CD4-positive, alpha-beta memory T cell (primary cell): ENCODE measurements at regions not wholly inside any gene's neighbourhood (a gene's known extent, or its start where the extent isn't known, plus 50 kb on each side); places are given as distances from the start of the nearest gene placed in this dataset.
A peak's percentile ranks its signal among the peaks of the same experiment; 100 is the strongest.

Source experiments
- CTCF ChIA-PET: fragments of 350-600 bp; sonication (Branson Sonifier 250); formaldehyde crosslinking; loops from one replicate; lab custom pipeline; 2021; ENCODE audit warnings: inconsistent platforms; ENCODE audit not compliant: partially characterized antibody; lab: Charles Lee
- POLR2A ChIA-PET: fragments of 350-600 bp; sonication (Branson Sonifier 250); formaldehyde crosslinking; loops from one replicate; lab custom pipeline; 2021; ENCODE audit not compliant: partially characterized antibody; lab: Charles Lee
- DNase-seq, 5 donors: peaks; one replicate each; pipeline versions ENCODE4 v3.0.0 to v3.0.0-alpha.2; 2020 to 2022; ENCODE audit warnings: mixed read lengths in 1 of 5
- H3K27ac ChIP-seq: one replicate; pipeline ENCODE4 v1.7.0; 2013; ENCODE audit warnings: low read depth, low read length
- H3K27me3 ChIP-seq: 2 replicates; pipeline ENCODE4 v1.7.0; 2013; ENCODE audit warnings: mild to moderate bottlenecking, low read length, moderate library complexity; ENCODE audit not compliant: insufficient read depth
- H3K36me3 ChIP-seq: 2 replicates; pipeline ENCODE4 v1.7.0; 2013; ENCODE audit warnings: mild to moderate bottlenecking, low read length, moderate library complexity; ENCODE audit not compliant: insufficient read depth
- H3K4me1 ChIP-seq: 2 replicates; pipeline ENCODE4 v1.7.0; 2013; ENCODE audit warnings: mild to moderate bottlenecking, low read length, moderate library complexity; ENCODE audit not compliant: insufficient read depth
- H3K4me3 ChIP-seq, 2 donors: one replicate each; pipeline ENCODE4 v1.7.0; 2013; ENCODE audit warnings: low read length in 2 of 2, mild to moderate bottlenecking in 1 of 2
- H3K9me3 ChIP-seq, 2 donors: one replicate each; pipeline ENCODE4 v1.7.0; 2013; ENCODE audit warnings: low read length in 2 of 2, control low read depth in 1 of 2; ENCODE audit not compliant: control insufficient read depth in 1 of 2
- H3K27ac Mint-ChIP-seq, 7 donors: one replicate each; pipeline ENCODE4 v1.8.0; 2020 to 2021; ENCODE audit warnings: mixed read lengths in 7 of 7, mild to moderate bottlenecking in 6 of 7, inconsistent platforms in 3 of 7, moderate library complexity in 3 of 7
- H3K27me3 Mint-ChIP-seq, 2 donors: one replicate each; pipeline ENCODE4 v1.8.0; 2020 to 2021; ENCODE audit warnings: mixed read lengths in 2 of 2
- H3K36me3 Mint-ChIP-seq, 2 donors: one replicate each; pipeline ENCODE4 v1.8.0; 2020 to 2021; ENCODE audit warnings: mixed read lengths in 2 of 2, inconsistent platforms in 1 of 2, mild to moderate bottlenecking in 1 of 2
- H3K4me1 Mint-ChIP-seq, 4 donors: one replicate each; pipeline ENCODE4 v1.8.0; 2020 to 2021; ENCODE audit warnings: mixed read lengths in 4 of 4, mild to moderate bottlenecking in 1 of 4
- H3K4me3 Mint-ChIP-seq, 8 donors: one replicate each; pipeline ENCODE4 v1.8.0; 2020 to 2021; ENCODE audit warnings: mixed read lengths in 8 of 8, mild to moderate bottlenecking in 7 of 8, moderate library complexity in 6 of 8, inconsistent platforms in 3 of 8
- H3K9me3 Mint-ChIP-seq, 8 donors: one replicate each; pipeline ENCODE4 v1.8.0; 2020 to 2021; ENCODE audit warnings: mixed read lengths in 8 of 8, mild to moderate bottlenecking in 5 of 8, inconsistent platforms in 3 of 8, moderate library complexity in 1 of 8
- intact Hi-C: fragments of 100-400 bp; cut with micrococcal nuclease; formaldehyde crosslinking; loops from one replicate; pipeline ENCODE4 v1.15.1; 2023

- Mint-ChIP-seq H3K27me3 (peaks cover 10 to 14% of the 10 kb centered on the region in 2 donors), H3K27ac (no peak overlapping the region), H3K4me1 (no peaks in the 10 kb centered on the region), H3K36me3 (no peaks in the 10 kb centered on the region), H3K4me3 (no peak overlapping the region), H3K9me3 (peaks cover 0 to 6% (median 0%) of the 10 kb centered on the region in 8 donors)
- intact Hi-C loops = no loop called here
- DNase-seq = no peak
- Histone ChIP-seq H3K9me3 (no peaks in the 10 kb centered on the region), H3K36me3 (no peaks in the 10 kb centered on the region), H3K4me1 (no peaks in the 10 kb centered on the region), H3K27ac (no peak overlapping the region), H3K4me3 (no peak overlapping the region), H3K27me3 (no peaks in the 10 kb centered on the region)
- CTCF ChIA-PET = no interaction called here
- POLR2A ChIA-PET = no interaction called here
Measured at GRCh38 chr9:99425923-99426842, 204.1 kb downstream of the SEC61B start.

GRCh38 chr9:99427260-99427659, 205.2 kb downstream of the SEC61B start:
- POLR2A ChIA-PET = no interaction called here
- H3K27ac Mint-ChIP-seq = no peak overlapping the region
- peaks cover 10 to 14% of the 10 kb centered on the region in 2 donors for H3K27me3 Mint-ChIP-seq
- H3K4me1 Mint-ChIP-seq = no peaks in the 10 kb centered on the region
- no peaks in the 10 kb centered on the region for H3K9me3 ChIP-seq
- CTCF ChIA-PET = no interaction called here
- DNase-seq = no peak
- H3K36me3 ChIP-seq = no peaks in the 10 kb centered on the region
- H3K4me3 Mint-ChIP-seq = no peak overlapping the region
- H3K9me3 Mint-ChIP-seq = peaks cover 0 to 6% (median 0%) of the 10 kb centered on the region in 8 donors
- no peak overlapping the region for H3K27ac ChIP-seq
- no peak overlapping the region for H3K4me3 ChIP-seq
- H3K36me3 Mint-ChIP-seq = no peaks in the 10 kb centered on the region
- intact Hi-C loops = no loop called here
- no peaks in the 10 kb centered on the region for H3K27me3 ChIP-seq
- H3K4me1 ChIP-seq = no peaks in the 10 kb centered on the region

GRCh38 chr9:99430301-99430700, 208.2 kb downstream of the SEC61B start:
- Histone ChIP-seq H3K36me3 (no peaks in the 10 kb centered on the region), H3K4me3 (no peak overlapping the region), H3K4me1 (no peaks in the 10 kb centered on the region), H3K9me3 (no peaks in the 10 kb centered on the region), H3K27me3 (no peaks in the 10 kb centered on the region), H3K27ac (no peak overlapping the region)
- ChIA-PET CTCF (no interaction called here), POLR2A (no interaction called here)
- DNase-seq = no peak
- H3K36me3 Mint-ChIP-seq = no peaks in the 10 kb centered on the region
- no peak overlapping the region for H3K4me3 Mint-ChIP-seq
- intact Hi-C loops = no loop called here
- H3K9me3 Mint-ChIP-seq = peaks cover 0 to 6% (median 0%) of the 10 kb centered on the region in 8 donors
- peaks cover 6 to 8% of the 10 kb centered on the region in 2 donors for H3K27me3 Mint-ChIP-seq
- H3K27ac Mint-ChIP-seq = no peak overlapping the region
- no peaks in the 10 kb centered on the region for H3K4me1 Mint-ChIP-seq

GRCh38 chr9:99431103-99431502, 209.0 kb downstream of the SEC61B start:
- Histone ChIP-seq H3K27me3 (no peaks in the 10 kb centered on the region), H3K27ac (no peak overlapping the region), H3K4me1 (no peaks in the 10 kb centered on the region), H3K36me3 (no peaks in the 10 kb centered on the region), H3K9me3 (no peaks in the 10 kb centered on the region), H3K4me3 (no peak overlapping the region)
- no peaks in the 10 kb centered on the region for H3K36me3 Mint-ChIP-seq
- CTCF ChIA-PET = no interaction called here
- intact Hi-C loops = no loop called here
- H3K9me3 Mint-ChIP-seq = peaks cover 0 to 6% (median 0%) of the 10 kb centered on the region in 8 donors
- no peak overlapping the region for H3K4me3 Mint-ChIP-seq
- no peak overlapping the region for H3K27ac Mint-ChIP-seq
- POLR2A ChIA-PET = no interaction called here
- no peak for DNase-seq
- no peaks in the 10 kb centered on the region for H3K4me1 Mint-ChIP-seq
- H3K27me3 Mint-ChIP-seq = peaks cover 5 to 6% of the 10 kb centered on the region in 2 donors

GRCh38 chr9:99432075-99432474, 210.0 kb downstream of the SEC61B start:
- Mint-ChIP-seq H3K27me3 (peaks cover 0 to 2% of the 10 kb centered on the region in 2 donors), H3K4me1 (no peaks in the 10 kb centered on the region), H3K4me3 (no peak overlapping the region), H3K27ac (no peak overlapping the region), H3K9me3 (peaks cover 0 to 6% (median 0%) of the 10 kb centered on the region in 8 donors), H3K36me3 (no peaks in the 10 kb centered on the region)
- ChIA-PET CTCF (no interaction called here), POLR2A (no interaction called here)
- Histone ChIP-seq H3K4me3 (no peak overlapping the region), H3K27ac (no peak overlapping the region), H3K27me3 (no peaks in the 10 kb centered on the region), H3K36me3 (no peaks in the 10 kb centered on the region), H3K4me1 (no peaks in the 10 kb centered on the region), H3K9me3 (no peaks in the 10 kb centered on the region)
- DNase-seq = no peak
- intact Hi-C loops = no loop called here

- no peaks in the 10 kb centered on the region for H3K9me3 ChIP-seq
- Mint-ChIP-seq H3K27me3 (no peaks in the 10 kb centered on the region), H3K9me3 (peaks cover 0 to 6% (median 0%) of the 10 kb centered on the region in 8 donors), H3K36me3 (no peaks in the 10 kb centered on the region), H3K4me3 (no peak overlapping the region), H3K27ac (no peak overlapping the region), H3K4me1 (no peaks in the 10 kb centered on the region)
- H3K27me3 ChIP-seq = no peaks in the 10 kb centered on the region
- H3K27ac ChIP-seq = no peak overlapping the region
- no peaks in the 10 kb centered on the region for H3K4me1 ChIP-seq
- no peaks in the 10 kb centered on the region for H3K36me3 ChIP-seq
- H3K4me3 ChIP-seq = no peak overlapping the region
- intact Hi-C loops = no loop called here
- no peak for DNase-seq
- ChIA-PET POLR2A (no interaction called here), CTCF (no interaction called here)
Measured at GRCh38 chr9:99433095-99433494, 211.0 kb downstream of the SEC61B start.

GRCh38 chr9:99433555-99433954, 211.5 kb downstream of the SEC61B start:
- H3K4me1 ChIP-seq = no peaks in the 10 kb centered on the region
- no peaks in the 10 kb centered on the region for H3K9me3 ChIP-seq
- no peak overlapping the region for H3K4me3 ChIP-seq
- Mint-ChIP-seq H3K36me3 (no peaks in the 10 kb centered on the region), H3K4me3 (no peak overlapping the region), H3K9me3 (peaks cover 0 to 5% (median 0%) of the 10 kb centered on the region in 8 donors), H3K27me3 (no peaks in the 10 kb centered on the region), H3K4me1 (no peaks in the 10 kb centered on the region), H3K27ac (no peak overlapping the region)
- H3K36me3 ChIP-seq = no peaks in the 10 kb centered on the region
- intact Hi-C loops = no loop called here
- POLR2A ChIA-PET = interaction anchor here (0.6 kb wide), 1 partner anchor 832 kb away, joined by 4 read pairs; no protein-coding TSS in a partner anchor
- peak in 1 of 5 donors; percentile 2 for DNase-seq
- CTCF ChIA-PET = no interaction called here
- H3K27me3 ChIP-seq = no peaks in the 10 kb centered on the region
- H3K27ac ChIP-seq = no peak overlapping the region
